Spleen (tissue), 7 donors: ENCODE measurements at regions not wholly inside any gene's neighbourhood (a gene's known extent, or its start where the extent isn't known, plus 50 kb on each side); places are given as distances from the start of the nearest gene placed in this dataset.

Source experiments
- CTCF ChIP-seq, 11 experiments: fragments of 200-600 bp in 7 of 11; fragments of 450-650 bp in 4 of 11; sonication (generic) in 4 of 11; IDR thresholded peaks in 8 of 11; conservative IDR thresholded peaks in 3 of 11; 1 replicate in 7 of 11; 2 replicates in 4 of 11; pipeline versions ENCODE4 v1.4.0 to v1.8.0; 2016 to 2021; ENCODE audit warnings: antibody characterized with exemption in 11 of 11, inconsistent platforms in 4 of 11, mild to moderate bottlenecking in 1 of 11
- POLR2A ChIP-seq, 3 donors: fragments of 450-650 bp; IDR thresholded peaks; one replicate each; pipeline ENCODE4 v1.5.1; 2017; ENCODE audit warnings: antibody characterized with exemption in 3 of 3, mild to moderate bottlenecking in 1 of 3
- donor health status: DM: no; HTN: no; CAD: no; lungs with moderate emphysema.
- donor health status: DM: no; HTN: no; CAD: no.
- donor health status: DM: no; HTN: no; CAD: no.

- no peak for TF ChIP-seq CTCF (IDR thresholded peaks at IDR 0.05 in 8 of 11, conservative IDR thresholded peaks at IDR 0.05 in 3 of 11)
- TF ChIP-seq POLR2A (IDR thresholded peaks at IDR 0.05), result no peak
Measured at GRCh38 chr14:105601360-105602242, 75.2 kb downstream of the TMEM121 start.
